Testis (tissue), 2 donors: ENCODE measurements at regions not wholly inside any gene's neighbourhood (a gene's known extent, or its start where the extent isn't known, plus 50 kb on each side); places are given as distances from the start of the nearest gene placed in this dataset.

Experiments used
- DNase-seq: peaks from one replicate; pipeline ENCODE4 v3.0.0-alpha.2; 2019
- H3K27ac ChIP-seq, 2 donors: fragments of 200-600 bp; sonication (generic); one replicate each; pipeline ENCODE4 v1.5.1; 2019
- H3K27me3 ChIP-seq: fragments of 200-600 bp; sonication (generic); one replicate; pipeline ENCODE4 v1.5.1; 2019
- H3K36me3 ChIP-seq: fragments of 200-600 bp; sonication (generic); one replicate; pipeline ENCODE4 v1.5.1; 2017; ENCODE audit warnings: low read depth; ENCODE audit errors: missing control alignments
- H3K4me1 ChIP-seq: fragments of 200-600 bp; sonication (generic); one replicate; pipeline ENCODE4 v1.5.1; 2019
- H3K4me3 ChIP-seq, 2 donors: fragments of 200-600 bp; sonication (generic); one replicate each; pipeline ENCODE4 v1.5.1; 2017 to 2019
- H3K9me3 ChIP-seq: fragments of 200-600 bp; sonication (generic); one replicate; pipeline ENCODE4 v1.5.1; 2017
- POLR2A ChIP-seq: fragments of 450-650 bp; IDR thresholded peaks from one replicate; pipeline ENCODE4 v1.6.1; 2017; ENCODE audit warnings: antibody characterized with exemption, mild to moderate bottlenecking, moderate library complexity
- WGBS, 2 donors: methylation state at CpG; one replicate each; pipeline ENCODE4 v1.1.5; 2018; 5-methylcytosine and 5-hydroxymethylcytosine counted together
- intact Hi-C: fragments of 100-400 bp; cut with DNase I; formaldehyde crosslinking; loops from one replicate; pipeline ENCODE4 v1.15.1; 2023; ENCODE audit warnings: low total_unique reads
- TF ChIP-seq, protein P1 (sequence below), 3 experiments: fragments of 450-650 bp in 2 of 3; fragments of 200-600 bp in 1 of 3; sonication (generic) in 1 of 3; IDR thresholded peaks; one replicate each; pipeline ENCODE4 v1.5.1; 2016 to 2019; ENCODE audit warnings: antibody characterized with exemption in 3 of 3, mild to moderate bottlenecking in 2 of 3, moderate library complexity in 1 of 3

GRCh38 chr13:75073786-75074185, 408.2 kb downstream of the TBC1D4 start:
- no peak overlapping the region for H3K27ac ChIP-seq
- no peak for TF ChIP-seq POLR2A
- TF ChIP-seq, protein P1, sequence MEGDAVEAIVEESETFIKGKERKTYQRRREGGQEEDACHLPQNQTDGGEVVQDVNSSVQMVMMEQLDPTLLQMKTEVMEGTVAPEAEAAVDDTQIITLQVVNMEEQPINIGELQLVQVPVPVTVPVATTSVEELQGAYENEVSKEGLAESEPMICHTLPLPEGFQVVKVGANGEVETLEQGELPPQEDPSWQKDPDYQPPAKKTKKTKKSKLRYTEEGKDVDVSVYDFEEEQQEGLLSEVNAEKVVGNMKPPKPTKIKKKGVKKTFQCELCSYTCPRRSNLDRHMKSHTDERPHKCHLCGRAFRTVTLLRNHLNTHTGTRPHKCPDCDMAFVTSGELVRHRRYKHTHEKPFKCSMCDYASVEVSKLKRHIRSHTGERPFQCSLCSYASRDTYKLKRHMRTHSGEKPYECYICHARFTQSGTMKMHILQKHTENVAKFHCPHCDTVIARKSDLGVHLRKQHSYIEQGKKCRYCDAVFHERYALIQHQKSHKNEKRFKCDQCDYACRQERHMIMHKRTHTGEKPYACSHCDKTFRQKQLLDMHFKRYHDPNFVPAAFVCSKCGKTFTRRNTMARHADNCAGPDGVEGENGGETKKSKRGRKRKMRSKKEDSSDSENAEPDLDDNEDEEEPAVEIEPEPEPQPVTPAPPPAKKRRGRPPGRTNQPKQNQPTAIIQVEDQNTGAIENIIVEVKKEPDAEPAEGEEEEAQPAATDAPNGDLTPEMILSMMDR (IDR thresholded peaks at IDR 0.05), result no peak
- H3K36me3 ChIP-seq, result no peaks in the 10 kb centered on the region
- no peaks in the 10 kb centered on the region for H3K27me3 ChIP-seq
- no peak overlapping the region for H3K4me3 ChIP-seq
- H3K4me1 ChIP-seq, result no peaks in the 10 kb centered on the region
- WGBS, 2 donors, result 83 to 89% methylated on average over 1 of the region's 1 CpG
- intact Hi-C loops, result no loop called here
- no peak for DNase-seq
- H3K9me3 ChIP-seq, result no peaks in the 10 kb centered on the region

- Histone ChIP-seq H3K27me3 (no peaks in the 10 kb centered on the region), H3K9me3 (no peaks in the 10 kb centered on the region), H3K27ac (no peak overlapping the region), H3K36me3 (no peaks in the 10 kb centered on the region), H3K4me3 (no peak overlapping the region), H3K4me1 (no peaks in the 10 kb centered on the region)
- intact Hi-C loops, result no loop called here
- no peak for DNase-seq
- 76 to 78% methylated on average over 6 of the region's 6 CpGs for WGBS, 2 donors
- TF ChIP-seq, protein P1 (IDR thresholded peaks at IDR 0.05), result no peak
These were observed 409.1 kb downstream of the TBC1D4 start for GRCh38 chr13:75072891-75073290.

- Histone ChIP-seq H3K9me3 (no peaks in the 10 kb centered on the region), H3K4me3 (no peak overlapping the region), H3K27me3 (no peaks in the 10 kb centered on the region), H3K36me3 (no peaks in the 10 kb centered on the region), H3K27ac (no peak overlapping the region), H3K4me1 (no peaks in the 10 kb centered on the region)
- no peak for DNase-seq
- TF ChIP-seq, protein P1 (IDR thresholded peaks at IDR 0.05), result no peak
- no peak for TF ChIP-seq POLR2A
- intact Hi-C loops, result no loop called here
These were observed 409.6 kb downstream of the TBC1D4 start for GRCh38 chr13:75072368-75072767.

DNA sequence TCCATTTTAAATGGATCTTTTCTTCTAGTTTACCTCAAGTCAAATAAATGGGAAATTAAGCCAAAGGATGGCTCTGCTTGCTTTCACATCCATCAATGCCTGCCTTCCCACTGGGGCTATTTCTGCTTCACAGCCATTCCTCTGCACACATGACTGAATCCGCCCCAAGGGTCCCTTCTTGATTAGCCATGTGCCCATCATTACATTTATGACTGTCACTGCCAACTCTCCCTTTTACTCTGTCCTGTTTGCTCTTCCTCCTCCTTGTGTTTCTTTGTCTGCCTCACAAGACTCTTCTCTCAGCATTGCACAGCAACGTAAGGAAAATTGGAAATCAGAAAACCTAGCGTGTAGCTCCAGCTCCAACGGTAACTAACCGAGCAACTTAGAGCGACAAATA, 410.2 kb downstream of the TBC1D4 start:
- no peak overlapping the region for H3K4me3 ChIP-seq
- H3K9me3 ChIP-seq, result no peaks in the 10 kb centered on the region
- 87 to 93% methylated on average over 6 of the region's 6 CpGs for WGBS, 2 donors
- H3K27ac ChIP-seq, result no peak overlapping the region
- TF ChIP-seq, protein P1 (IDR thresholded peaks at IDR 0.05), result no peak
- no peak for TF ChIP-seq POLR2A
- H3K4me1 ChIP-seq, result no peaks in the 10 kb centered on the region
- H3K36me3 ChIP-seq, result no peaks in the 10 kb centered on the region
- no peaks in the 10 kb centered on the region for H3K27me3 ChIP-seq
- intact Hi-C loops, result no loop called here
- DNase-seq, result no peak

GRCh38 chr13:75071395-75071794, 410.6 kb downstream of the TBC1D4 start:
- intact Hi-C loops, result no loop called here
- no peak for TF ChIP-seq POLR2A
- TF ChIP-seq, protein P1 (IDR thresholded peaks at IDR 0.05), result no peak
- WGBS, 2 donors, result 36 to 39% methylated on average over 2 of the region's 2 CpGs
- no peak for DNase-seq
- Histone ChIP-seq H3K4me1 (no peaks in the 10 kb centered on the region), H3K36me3 (no peaks in the 10 kb centered on the region), H3K9me3 (no peaks in the 10 kb centered on the region), H3K27ac (no peak overlapping the region), H3K27me3 (no peaks in the 10 kb centered on the region), H3K4me3 (no peak overlapping the region)
